Spleen (tissue), 11 donors: ENCODE measurements at regions not wholly inside any gene's neighbourhood (a gene's known extent, or its start where the extent isn't known, plus 50 kb on each side); places are given as distances from the start of the nearest gene placed in this dataset.

Experiments
- DNase-seq: peaks from one replicate; pipeline ENCODE4 v3.0.0-alpha.2; 2020
- H3K27ac ChIP-seq, 8 donors: fragments of 200-600 bp; sonication (generic) in 7 of 8; 1 replicate in 4 of 8; 2 replicates in 4 of 8; pipeline versions ENCODE4 v1.5.0 to v1.8.0; 2016 to 2021; ENCODE audit warnings: inconsistent platforms in 4 of 8, mild to moderate bottlenecking in 4 of 8, moderate library complexity in 1 of 8
- H3K27me3 ChIP-seq, 7 donors: fragments of 200-600 bp; sonication (generic) in 6 of 7; replicated peaks in 1 of 7; 1 replicate in 4 of 7; 2 replicates in 3 of 7; pipeline versions ENCODE4 v1.5.0 to v1.8.0; 2016 to 2021; ENCODE audit warnings: inconsistent platforms in 3 of 7, mild to moderate bottlenecking in 1 of 7
- H3K36me3 ChIP-seq, 6 donors: fragments of 200-600 bp; sonication (generic) in 5 of 6; 1 replicate in 4 of 6; 2 replicates in 2 of 6; pipeline versions ENCODE4 v1.5.0 to v1.8.0; 2016 to 2021; ENCODE audit warnings: inconsistent platforms in 2 of 6
- H3K4me1 ChIP-seq, 6 donors: fragments of 200-600 bp; sonication (generic) in 5 of 6; 1 replicate in 3 of 6; 2 replicates in 3 of 6; pipeline versions ENCODE4 v1.5.0 to v1.8.0; 2016 to 2021; ENCODE audit warnings: inconsistent platforms in 3 of 6
- H3K4me3 ChIP-seq, 8 donors: fragments of 200-600 bp; sonication (generic) in 7 of 8; 1 replicate in 4 of 8; 2 replicates in 4 of 8; pipeline versions ENCODE4 v1.5.0 to v1.8.0; 2016 to 2021; ENCODE audit warnings: inconsistent platforms in 4 of 8, mild to moderate bottlenecking in 4 of 8, moderate library complexity in 2 of 8
- H3K9me3 ChIP-seq, 8 donors: fragments of 200-600 bp; sonication (generic) in 7 of 8; 1 replicate in 4 of 8; 2 replicates in 4 of 8; pipeline versions ENCODE4 v1.5.0 to v1.8.0; 2016 to 2021; ENCODE audit warnings: inconsistent platforms in 4 of 8
- POLR2A ChIP-seq, 3 donors: fragments of 450-650 bp; IDR thresholded peaks; one replicate each; pipeline ENCODE4 v1.5.1; 2017; ENCODE audit warnings: antibody characterized with exemption in 3 of 3, mild to moderate bottlenecking in 1 of 3
- POLR2AphosphoS5 ChIP-seq, 3 donors: sonication (generic); formaldehyde crosslinking; IDR thresholded peaks; one replicate each; pipeline ENCODE4 v1.5.1; 2017; ENCODE audit warnings: antibody characterized with exemption in 3 of 3
- WGBS, 5 donors: extraction: QIAGEN DNeasy Blood & Tissue Kit in 3 of 5; methylation state at CpG; one replicate each; pipeline versions ENCODE4 v1.1.5 to v1.1.7; 2013 to 2018; 5-methylcytosine and 5-hydroxymethylcytosine counted together
- intact Hi-C: fragments of 100-400 bp; cut with DNase I; formaldehyde crosslinking; loops from one replicate; pipeline ENCODE4 v1.15.0; 2023; ENCODE audit warnings: low total_unique reads
- TF ChIP-seq, protein P1 (sequence below), 11 experiments: fragments of 200-600 bp in 7 of 11; fragments of 450-650 bp in 4 of 11; sonication (generic) in 4 of 11; IDR thresholded peaks in 8 of 11; conservative IDR thresholded peaks in 3 of 11; 1 replicate in 7 of 11; 2 replicates in 4 of 11; pipeline versions ENCODE4 v1.4.0 to v1.8.0; 2016 to 2021; ENCODE audit warnings: antibody characterized with exemption in 11 of 11, inconsistent platforms in 4 of 11, mild to moderate bottlenecking in 1 of 11
- donor health status: healthy with polysubstance abuse.
- donor health status: DM: no; HTN: no; CAD: no; lungs with moderate emphysema.
- donor health status: DM: no; HTN: no; CAD: no.
- donor health status: Bipolar disorder and iron deficiency.
- donor health status: healthy.
- donor health status: DM: no; HTN: no; CAD: no.
- donor health status: DM: yes; HTN: yes; CAD: no.

DNA sequence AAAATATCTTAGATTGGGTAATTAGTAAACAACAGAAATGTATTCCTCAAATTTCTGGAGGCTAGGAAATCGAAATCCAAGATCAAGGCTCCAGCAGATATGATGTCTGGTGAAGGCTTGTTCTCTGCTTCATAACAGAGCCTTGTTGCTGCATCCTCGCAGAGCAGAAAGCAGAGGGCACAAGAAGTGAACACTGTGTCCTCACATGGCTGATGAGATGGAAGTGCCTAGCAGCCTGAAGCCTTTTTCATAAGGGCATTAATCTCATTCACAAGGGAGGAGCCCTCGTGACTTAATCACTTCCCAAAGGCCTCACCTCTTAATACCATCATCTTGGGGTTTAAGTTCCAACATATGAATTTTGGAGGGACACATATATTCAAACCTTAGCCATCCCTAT lies 77.2 kb upstream of the FOXD3 start:
- H3K36me3 ChIP-seq = no peaks in the 10 kb centered on the region
- no peak overlapping the region for H3K4me3 ChIP-seq
- no peaks in the 10 kb centered on the region for H3K4me1 ChIP-seq
- TF ChIP-seq POLR2A (IDR thresholded peaks at IDR 0.05) (no peak), POLR2AphosphoS5 (IDR thresholded peaks at IDR 0.05) (no peak)
- TF ChIP-seq, protein P1, sequence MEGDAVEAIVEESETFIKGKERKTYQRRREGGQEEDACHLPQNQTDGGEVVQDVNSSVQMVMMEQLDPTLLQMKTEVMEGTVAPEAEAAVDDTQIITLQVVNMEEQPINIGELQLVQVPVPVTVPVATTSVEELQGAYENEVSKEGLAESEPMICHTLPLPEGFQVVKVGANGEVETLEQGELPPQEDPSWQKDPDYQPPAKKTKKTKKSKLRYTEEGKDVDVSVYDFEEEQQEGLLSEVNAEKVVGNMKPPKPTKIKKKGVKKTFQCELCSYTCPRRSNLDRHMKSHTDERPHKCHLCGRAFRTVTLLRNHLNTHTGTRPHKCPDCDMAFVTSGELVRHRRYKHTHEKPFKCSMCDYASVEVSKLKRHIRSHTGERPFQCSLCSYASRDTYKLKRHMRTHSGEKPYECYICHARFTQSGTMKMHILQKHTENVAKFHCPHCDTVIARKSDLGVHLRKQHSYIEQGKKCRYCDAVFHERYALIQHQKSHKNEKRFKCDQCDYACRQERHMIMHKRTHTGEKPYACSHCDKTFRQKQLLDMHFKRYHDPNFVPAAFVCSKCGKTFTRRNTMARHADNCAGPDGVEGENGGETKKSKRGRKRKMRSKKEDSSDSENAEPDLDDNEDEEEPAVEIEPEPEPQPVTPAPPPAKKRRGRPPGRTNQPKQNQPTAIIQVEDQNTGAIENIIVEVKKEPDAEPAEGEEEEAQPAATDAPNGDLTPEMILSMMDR (IDR thresholded peaks at IDR 0.05 in 8 of 11, conservative IDR thresholded peaks at IDR 0.05 in 3 of 11) = no peak
- intact Hi-C loops = no loop called here
- 61 to 84% (median 79%) methylated on average over 3 of the region's 3 CpGs for WGBS, 5 donors
- H3K9me3 ChIP-seq = peaks cover 0 to 4% (median 0%) of the 10 kb centered on the region in 8 donors
- H3K27ac ChIP-seq = no peak overlapping the region
- DNase-seq = no peak
- H3K27me3 ChIP-seq = no peaks in the 10 kb centered on the region

- intact Hi-C loops = no loop called here
- Histone ChIP-seq H3K27ac (no peak overlapping the region), H3K4me3 (no peak overlapping the region), H3K27me3 (no peaks in the 10 kb centered on the region), H3K36me3 (no peaks in the 10 kb centered on the region), H3K4me1 (no peaks in the 10 kb centered on the region), H3K9me3 (peaks cover 0 to 4% (median 0%) of the 10 kb centered on the region in 8 donors)
- TF ChIP-seq, protein P1 (IDR thresholded peaks at IDR 0.05 in 8 of 11, conservative IDR thresholded peaks at IDR 0.05 in 3 of 11) = no peak
- TF ChIP-seq POLR2AphosphoS5 (IDR thresholded peaks at IDR 0.05) (no peak), POLR2A (IDR thresholded peaks at IDR 0.05) (no peak)
- WGBS, 5 donors = 67 to 80% (median 76%) methylated on average over 1 of the region's 1 CpG
- DNase-seq = no peak
These were observed 74.2 kb upstream of the FOXD3 start for GRCh38 chr1:63248216-63248615.

DNA sequence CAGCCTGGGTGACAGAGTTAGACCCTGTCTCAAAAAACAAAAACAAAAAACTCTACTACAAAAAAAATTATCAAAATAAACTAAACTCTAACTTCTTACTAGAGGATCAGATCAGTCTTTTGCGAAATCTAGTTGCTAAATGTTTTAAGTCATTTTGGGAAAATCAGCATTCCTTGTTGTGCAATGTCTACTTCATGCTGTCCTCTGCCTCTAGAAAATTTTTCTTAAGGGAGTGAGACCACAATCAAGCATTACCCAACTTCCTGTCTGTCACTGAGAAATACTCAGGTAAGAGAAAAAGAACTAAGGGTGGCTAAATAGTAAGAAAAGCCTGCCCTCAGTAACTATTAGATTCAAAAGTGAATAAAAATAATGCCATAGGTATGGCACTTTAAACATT lies 67.2 kb upstream of the FOXD3 start:
- no peak for DNase-seq
- intact Hi-C loops = no loop called here
- no peaks in the 10 kb centered on the region for H3K9me3 ChIP-seq
- H3K27ac ChIP-seq = no peak overlapping the region
- no peak for TF ChIP-seq POLR2AphosphoS5 (IDR thresholded peaks at IDR 0.05)
- TF ChIP-seq, protein P1 (IDR thresholded peaks at IDR 0.05 in 8 of 11, conservative IDR thresholded peaks at IDR 0.05 in 3 of 11) = no peak
- no peak for TF ChIP-seq POLR2A (IDR thresholded peaks at IDR 0.05)
- no peaks in the 10 kb centered on the region for H3K4me1 ChIP-seq
- no peak overlapping the region for H3K4me3 ChIP-seq
- WGBS, 5 donors = 48 to 87% (median 67%) methylated on average over 1 of the region's 1 CpG
- H3K36me3 ChIP-seq = no peaks in the 10 kb centered on the region
- H3K27me3 ChIP-seq = peaks cover 0 to 7% (median 0%) of the 10 kb centered on the region in 7 donors

GRCh38 chr1:63261736-63262458 lies 60.5 kb upstream of the FOXD3 start:
- Histone ChIP-seq H3K27ac (no peak overlapping the region), H3K36me3 (no peaks in the 10 kb centered on the region), H3K4me3 (no peak overlapping the region), H3K27me3 (peaks cover 0 to 26% (median 0%) of the 10 kb centered on the region in 7 donors), H3K9me3 (no peaks in the 10 kb centered on the region), H3K4me1 (no peaks in the 10 kb centered on the region)
- intact Hi-C loops = no loop called here
- TF ChIP-seq, protein P1 (IDR thresholded peaks at IDR 0.05 in 8 of 11, conservative IDR thresholded peaks at IDR 0.05 in 3 of 11) = no peak
- TF ChIP-seq POLR2AphosphoS5 (IDR thresholded peaks at IDR 0.05) (no peak), POLR2A (IDR thresholded peaks at IDR 0.05) (no peak)
- DNase-seq = no peak
- WGBS, 5 donors = 41 to 73% (median 63%) methylated on average over 2 of the region's 2 CpGs
